Hippocampal formation (tissue), 2 donors: ENCODE measurements at regions not wholly inside any gene's neighbourhood (a gene's known extent, or its start where the extent isn't known, plus 50 kb on each side); places are given as distances from the start of the nearest gene placed in this dataset.

Experiments
- DNase-seq, 2 donors: peaks; one replicate each; lab custom pipeline; 2025; lab: John Stamatoyannopoulos, UW

- no peak for DNase-seq
These were observed 323.3 kb upstream of the ZNF32 start for GRCh38 chr10:43971981-43972380.

- no peak for DNase-seq
These were observed 322.6 kb upstream of the ZNF32 start for GRCh38 chr10:43971306-43971705.

- no peak for DNase-seq
These were observed 322.0 kb upstream of the ZNF32 start for GRCh38 chr10:43970717-43971116.

GRCh38 chr10:43970018-43970698 is 321.5 kb upstream of the ZNF32 start:
- no peak for DNase-seq

GRCh38 chr10:43969506-43969905 is 320.8 kb upstream of the ZNF32 start:
- no peak for DNase-seq

- no peak for DNase-seq
These were observed 320.3 kb upstream of the ZNF32 start for GRCh38 chr10:43968961-43969360.

GRCh38 chr10:43968076-43968475 is 319.4 kb upstream of the ZNF32 start:
- DNase-seq = no peak

- DNase-seq = no peak
These were observed 317.9 kb upstream of the ZNF32 start for GRCh38 chr10:43966571-43966965.

- no peak for DNase-seq
These were observed 317.4 kb upstream of the ZNF32 start for GRCh38 chr10:43965918-43966570.

GRCh38 chr10:43965033-43965917 is 316.6 kb upstream of the ZNF32 start:
- DNase-seq = no peak

- no peak for DNase-seq
These were observed 315.8 kb upstream of the ZNF32 start for GRCh38 chr10:43964486-43964885.

GRCh38 chr10:43963793-43964425 is 315.2 kb upstream of the ZNF32 start:
- DNase-seq = peak in 1 of 2 donors; percentile 15

GRCh38 chr10:43963379-43963778 is 314.7 kb upstream of the ZNF32 start:
- no peak for DNase-seq

- DNase-seq = no peak
These were observed 313.9 kb upstream of the ZNF32 start for GRCh38 chr10:43962346-43963191.

GRCh38 chr10:43961523-43962345 is 313.1 kb upstream of the ZNF32 start:
- no peak for DNase-seq

- DNase-seq = no peak
These were observed 312.3 kb upstream of the ZNF32 start for GRCh38 chr10:43960981-43961380.

- DNase-seq = no peak
These were observed 311.8 kb upstream of the ZNF32 start for GRCh38 chr10:43960477-43960876.

- no peak for DNase-seq
These were observed 311.4 kb upstream of the ZNF32 start for GRCh38 chr10:43960135-43960415.

GRCh38 chr10:43959364-43960134 is 310.9 kb upstream of the ZNF32 start:
- no peak for DNase-seq

GRCh38 chr10:43958964-43959363 is 310.3 kb upstream of the ZNF32 start:
- no peak for DNase-seq
